Right atrium auricular region (tissue), 2 donors: ENCODE measurements at regions not wholly inside any gene's neighbourhood (a gene's known extent, or its start where the extent isn't known, plus 50 kb on each side); places are given as distances from the start of the nearest gene placed in this dataset.

Source experiments
- DNase-seq: peaks from one replicate; pipeline ENCODE4 v3.0.0-alpha.2; 2019; ENCODE audit warnings: low spot score
- H3K27ac ChIP-seq, 2 donors: fragments of 200-600 bp; sonication (generic); 1 replicate in 1 of 2; 2 replicates in 1 of 2; pipeline ENCODE4 v1.5.1; 2016 to 2019
- H3K27me3 ChIP-seq, 2 donors: fragments of 200-600 bp; sonication (generic); one replicate each; pipeline versions ENCODE4 v1.5.1 to v1.6.0; 2017 to 2019
- H3K36me3 ChIP-seq: fragments of 200-600 bp; sonication (generic); one replicate; pipeline ENCODE4 v1.5.1; 2016
- H3K4me1 ChIP-seq, 2 donors: fragments of 200-600 bp; sonication (generic); one replicate each; pipeline versions ENCODE4 v1.5.1 to v1.6.0; 2017 to 2019
- H3K4me3 ChIP-seq, 2 donors: fragments of 200-600 bp; sonication (generic); 1 replicate in 1 of 2; 2 replicates in 1 of 2; pipeline ENCODE4 v1.5.1; 2017 to 2019; ENCODE audit warnings: mild to moderate bottlenecking in 1 of 2, moderate library complexity in 1 of 2
- H3K9me3 ChIP-seq, 2 donors: fragments of 200-600 bp; sonication (generic); one replicate each; pipeline ENCODE4 v1.5.1; 2019
- TF ChIP-seq, protein P1 (sequence below), 2 donors: fragments of 200-600 bp; sonication (generic); IDR thresholded peaks; one replicate each; pipeline ENCODE4 v1.5.1; 2019; ENCODE audit warnings: antibody characterized with exemption in 2 of 2

DNA sequence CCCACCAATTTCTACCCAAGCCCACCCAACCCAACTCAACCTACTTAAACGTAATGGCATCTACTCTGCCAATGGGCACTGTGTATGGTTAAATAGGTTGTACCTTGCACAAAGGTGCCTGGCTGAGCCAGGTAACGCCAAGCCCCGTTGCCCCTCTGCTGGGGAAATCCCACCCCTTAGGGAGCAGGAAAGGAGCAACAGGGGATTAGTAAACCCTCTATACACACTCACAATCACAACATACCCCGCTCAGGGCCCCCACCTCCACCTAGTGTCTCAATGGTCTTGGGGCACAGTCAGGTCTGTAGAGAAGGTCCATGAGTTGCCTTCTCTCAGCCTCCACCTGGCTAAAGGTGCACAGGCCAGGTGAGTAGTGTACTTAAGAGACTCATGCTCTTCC is 74.3 kb upstream of the PCBD1 start:
- H3K4me3 ChIP-seq: no peak overlapping the region
- no peaks in the 10 kb centered on the region for H3K9me3 ChIP-seq
- TF ChIP-seq, protein P1, sequence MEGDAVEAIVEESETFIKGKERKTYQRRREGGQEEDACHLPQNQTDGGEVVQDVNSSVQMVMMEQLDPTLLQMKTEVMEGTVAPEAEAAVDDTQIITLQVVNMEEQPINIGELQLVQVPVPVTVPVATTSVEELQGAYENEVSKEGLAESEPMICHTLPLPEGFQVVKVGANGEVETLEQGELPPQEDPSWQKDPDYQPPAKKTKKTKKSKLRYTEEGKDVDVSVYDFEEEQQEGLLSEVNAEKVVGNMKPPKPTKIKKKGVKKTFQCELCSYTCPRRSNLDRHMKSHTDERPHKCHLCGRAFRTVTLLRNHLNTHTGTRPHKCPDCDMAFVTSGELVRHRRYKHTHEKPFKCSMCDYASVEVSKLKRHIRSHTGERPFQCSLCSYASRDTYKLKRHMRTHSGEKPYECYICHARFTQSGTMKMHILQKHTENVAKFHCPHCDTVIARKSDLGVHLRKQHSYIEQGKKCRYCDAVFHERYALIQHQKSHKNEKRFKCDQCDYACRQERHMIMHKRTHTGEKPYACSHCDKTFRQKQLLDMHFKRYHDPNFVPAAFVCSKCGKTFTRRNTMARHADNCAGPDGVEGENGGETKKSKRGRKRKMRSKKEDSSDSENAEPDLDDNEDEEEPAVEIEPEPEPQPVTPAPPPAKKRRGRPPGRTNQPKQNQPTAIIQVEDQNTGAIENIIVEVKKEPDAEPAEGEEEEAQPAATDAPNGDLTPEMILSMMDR (IDR thresholded peaks at IDR 0.05): no peak
- H3K27me3 ChIP-seq: no peaks in the 10 kb centered on the region
- no peaks in the 10 kb centered on the region for H3K36me3 ChIP-seq
- no peak overlapping the region for H3K27ac ChIP-seq
- no peaks in the 10 kb centered on the region for H3K4me1 ChIP-seq
- no peak for DNase-seq

- H3K36me3 ChIP-seq: no peaks in the 10 kb centered on the region
- TF ChIP-seq, protein P1 (IDR thresholded peaks at IDR 0.05): no peak
These were observed 74.9 kb upstream of the PCBD1 start for GRCh38 chr10:70963271-70963670.

GRCh38 chr10:70964245-70964644 is 75.9 kb upstream of the PCBD1 start:
- H3K4me1 ChIP-seq: no peaks in the 10 kb centered on the region
- H3K36me3 ChIP-seq: no peaks in the 10 kb centered on the region
- TF ChIP-seq, protein P1 (IDR thresholded peaks at IDR 0.05): no peak
- DNase-seq: no peak
- H3K4me3 ChIP-seq: no peak overlapping the region
- H3K27ac ChIP-seq: no peak overlapping the region
- no peaks in the 10 kb centered on the region for H3K9me3 ChIP-seq
- H3K27me3 ChIP-seq: no peaks in the 10 kb centered on the region

More at GRCh38 chr10:70963271-70963670, 74.9 kb upstream of the PCBD1 start:
- no peaks in the 10 kb centered on the region for H3K9me3 ChIP-seq
- DNase-seq: no peak
- no peaks in the 10 kb centered on the region for H3K4me1 ChIP-seq
- H3K4me3 ChIP-seq: no peak overlapping the region
- H3K27ac ChIP-seq: no peak overlapping the region
- H3K27me3 ChIP-seq: no peaks in the 10 kb centered on the region

DNA sequence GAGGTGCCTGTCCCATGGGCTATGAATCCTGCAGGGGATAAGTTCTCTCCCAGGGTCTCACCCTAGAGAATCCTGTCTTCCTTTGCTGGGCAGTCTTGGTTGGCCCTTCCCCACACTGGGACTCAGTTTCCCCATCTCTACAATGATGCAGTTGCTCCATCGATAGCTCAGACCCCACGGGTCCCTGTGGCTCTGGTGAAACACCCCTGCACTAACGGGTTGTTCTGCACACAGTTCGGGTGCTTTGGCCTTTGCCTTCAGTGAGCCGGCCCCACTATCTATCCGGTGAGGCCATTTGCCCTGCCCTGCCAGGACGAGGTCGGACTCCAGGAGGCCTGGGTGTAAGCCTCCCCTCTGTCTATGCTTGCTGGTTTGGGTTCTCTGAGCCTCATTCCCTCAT is 76.5 kb upstream of the PCBD1 start:
- no peak for DNase-seq
- H3K9me3 ChIP-seq: no peaks in the 10 kb centered on the region
- no peaks in the 10 kb centered on the region for H3K4me1 ChIP-seq
- no peaks in the 10 kb centered on the region for H3K27me3 ChIP-seq
- H3K27ac ChIP-seq: no peak overlapping the region
- TF ChIP-seq, protein P1 (IDR thresholded peaks at IDR 0.05): no peak
- no peak overlapping the region for H3K4me3 ChIP-seq
- H3K36me3 ChIP-seq: no peaks in the 10 kb centered on the region

GRCh38 chr10:70965566-70965965 is 77.2 kb upstream of the PCBD1 start:
- H3K4me3 ChIP-seq: no peak overlapping the region
- TF ChIP-seq, protein P1 (IDR thresholded peaks at IDR 0.05): no peak

More at GRCh38 chr10:70965566-70965965, 77.2 kb upstream of the PCBD1 start:
- Histone ChIP-seq H3K9me3 (no peaks in the 10 kb centered on the region), H3K4me1 (no peaks in the 10 kb centered on the region), H3K36me3 (no peaks in the 10 kb centered on the region), H3K27me3 (no peaks in the 10 kb centered on the region), H3K27ac (no peak overlapping the region)
- no peak for DNase-seq
